ENCODE measurements at regions not wholly inside any gene's neighbourhood (a gene's known extent, or its start where the extent isn't known, plus 50 kb on each side); places are given as distances from the start of the nearest gene placed in this dataset.

DNA sequence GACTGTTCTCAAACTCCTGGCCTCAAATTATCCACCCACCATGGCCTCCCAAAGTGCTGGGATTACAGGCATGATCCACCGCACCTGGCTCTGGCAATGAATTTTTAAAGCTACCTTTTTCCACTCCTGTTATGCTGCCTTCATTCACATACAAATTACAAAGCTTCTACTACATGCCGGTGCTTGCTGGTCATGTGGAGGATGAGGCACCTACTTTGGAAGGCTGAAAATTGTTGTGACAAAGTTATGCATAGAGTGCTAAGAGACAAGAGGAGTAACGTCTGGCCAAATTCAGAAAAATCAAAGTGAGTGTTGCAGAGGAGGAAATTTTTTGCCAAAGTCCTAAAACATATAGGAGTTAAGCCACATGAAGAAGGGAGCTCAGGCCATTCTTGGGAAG is 191.7 kb upstream of the PPFIA2 start:
- ChIA-PET CTCF (no interaction called here), POLR2A (no interaction called here)
- no peaks in the 10 kb centered on the region; the same call in 1 of the 2 replicates for H3K27me3 ChIP-seq (ENCODE audit: insufficient read depth)
- no peaks in the 10 kb centered on the region for H4K20me1 ChIP-seq (ENCODE audit: insufficient read depth)
- no peak overlapping the region for H3K4me2 ChIP-seq
- DNase-seq: no peak
- H3K27ac ChIP-seq (ENCODE audit: low read depth in 2 of 2, low read length in 1 of 2): no peak overlapping the region
- H3K9me2 ChIP-seq: no peaks in the 10 kb centered on the region
- 31% methylated on average over 3 of the region's 3 CpGs for WGBS (ENCODE audit: low lambda C conversion rate)
- no peak overlapping the region for H3K4me3 ChIP-seq (ENCODE audit: low read depth in 2 of 2, low read length in 1 of 2)
- no peaks in the 10 kb centered on the region for H3K4me1 ChIP-seq (ENCODE audit: control insufficient read depth in 1 of 2, insufficient read depth in 2 of 2, low read depth in 1 of 2, low read length in 1 of 2)
- no peak for TF ChIP-seq USF1 (IDR thresholded peaks at IDR 0.05; ENCODE audit: borderline replicate concordance, low read depth)
- no peak for TF ChIP-seq TEAD4 (IDR thresholded peaks at IDR 0.05; ENCODE audit: borderline replicate concordance, insufficient read depth)
- TF ChIP-seq TAF1 (IDR thresholded peaks at IDR 0.05; ENCODE audit: borderline replicate concordance, low read depth, low read length): no peak
- TF ChIP-seq EZH2phosphoT487 (IDR thresholded peaks at IDR 0.05; ENCODE audit: borderline replicate concordance, low read depth): no peak
- no peak for TF ChIP-seq GATA2 (CRISPR knock-in tag; IDR thresholded peaks at IDR 0.05)
- no peak for TF ChIP-seq EP300 (IDR thresholded peaks at IDR 0.05; ENCODE audit: borderline replicate concordance in 1 of 2, low read depth in 1 of 2, low read length in 1 of 2)
- TF ChIP-seq GABPA (IDR thresholded peaks at IDR 0.05; ENCODE audit: low read depth): no peak
- TF ChIP-seq FOXJ3 (CRISPR knock-in tag; IDR thresholded peaks at IDR 0.05): no peak
- TF ChIP-seq, protein P1, sequence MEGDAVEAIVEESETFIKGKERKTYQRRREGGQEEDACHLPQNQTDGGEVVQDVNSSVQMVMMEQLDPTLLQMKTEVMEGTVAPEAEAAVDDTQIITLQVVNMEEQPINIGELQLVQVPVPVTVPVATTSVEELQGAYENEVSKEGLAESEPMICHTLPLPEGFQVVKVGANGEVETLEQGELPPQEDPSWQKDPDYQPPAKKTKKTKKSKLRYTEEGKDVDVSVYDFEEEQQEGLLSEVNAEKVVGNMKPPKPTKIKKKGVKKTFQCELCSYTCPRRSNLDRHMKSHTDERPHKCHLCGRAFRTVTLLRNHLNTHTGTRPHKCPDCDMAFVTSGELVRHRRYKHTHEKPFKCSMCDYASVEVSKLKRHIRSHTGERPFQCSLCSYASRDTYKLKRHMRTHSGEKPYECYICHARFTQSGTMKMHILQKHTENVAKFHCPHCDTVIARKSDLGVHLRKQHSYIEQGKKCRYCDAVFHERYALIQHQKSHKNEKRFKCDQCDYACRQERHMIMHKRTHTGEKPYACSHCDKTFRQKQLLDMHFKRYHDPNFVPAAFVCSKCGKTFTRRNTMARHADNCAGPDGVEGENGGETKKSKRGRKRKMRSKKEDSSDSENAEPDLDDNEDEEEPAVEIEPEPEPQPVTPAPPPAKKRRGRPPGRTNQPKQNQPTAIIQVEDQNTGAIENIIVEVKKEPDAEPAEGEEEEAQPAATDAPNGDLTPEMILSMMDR (IDR thresholded peaks at IDR 0.05): no peak
- H3K79me2 ChIP-seq (ENCODE audit: insufficient read depth): no peaks in the 10 kb centered on the region
- no peaks in the 10 kb centered on the region for H3K36me3 ChIP-seq (replicated peaks in 1 of 2; ENCODE audit: control insufficient read depth in 1 of 2, insufficient read depth in 2 of 2, low read length in 1 of 2)
- H3K9ac ChIP-seq: no peak overlapping the region
- H3F3A ChIP-seq (replicated peaks; ENCODE audit: insufficient read depth): no peaks in the 10 kb centered on the region
- no peaks in the 10 kb centered on the region for H3K9me3 ChIP-seq
- H2AFZ ChIP-seq (ENCODE audit: low read depth): no peak overlapping the region

GRCh38 chr12:81949841-81950308 is 190.7 kb upstream of the PPFIA2 start:
- H3K4me3 ChIP-seq (ENCODE audit: low read depth in 2 of 2, low read length in 1 of 2): no peak overlapping the region
- DNase-seq: no peak
- no peaks in the 10 kb centered on the region for H3K79me2 ChIP-seq (ENCODE audit: insufficient read depth)
- H3K27ac ChIP-seq (ENCODE audit: low read depth in 2 of 2, low read length in 1 of 2): no peak overlapping the region
- 1% methylated on average over 2 of the region's 2 CpGs for WGBS (ENCODE audit: low lambda C conversion rate)
- no peaks in the 10 kb centered on the region for H3K4me1 ChIP-seq (ENCODE audit: control insufficient read depth in 1 of 2, insufficient read depth in 2 of 2, low read depth in 1 of 2, low read length in 1 of 2)
- no peaks in the 10 kb centered on the region; the same call in 1 of the 2 replicates for H3K27me3 ChIP-seq (ENCODE audit: insufficient read depth)
- CTCF ChIA-PET: interaction anchor here (0.9 kb wide), 1 partner anchor 11 kb away, joined by 3 read pairs; no protein-coding TSS in a partner anchor
- no peak overlapping the region for H3K9ac ChIP-seq
- H4K20me1 ChIP-seq (ENCODE audit: insufficient read depth): no peaks in the 10 kb centered on the region
- H3K4me2 ChIP-seq: no peak overlapping the region
- H3K36me3 ChIP-seq (replicated peaks in 1 of 2; ENCODE audit: control insufficient read depth in 1 of 2, insufficient read depth in 2 of 2, low read length in 1 of 2): no peaks in the 10 kb centered on the region
- H3K9me2 ChIP-seq: no peaks in the 10 kb centered on the region
- no peaks in the 10 kb centered on the region for H3K9me3 ChIP-seq
- H2AFZ ChIP-seq (ENCODE audit: low read depth): no peak overlapping the region
- POLR2A ChIA-PET: no interaction called here
- H3F3A ChIP-seq (replicated peaks; ENCODE audit: insufficient read depth): no peaks in the 10 kb centered on the region
- no peak for TF ChIP-seq MEF2A (IDR thresholded peaks at IDR 0.05; ENCODE audit: borderline replicate concordance, low read depth)
- TF ChIP-seq YY1 (IDR thresholded peaks at IDR 0.05; ENCODE audit: low read depth): no peak
- TF ChIP-seq RCOR1 (IDR thresholded peaks at IDR 0.05; ENCODE audit: low read length): no peak
- TF ChIP-seq, protein P2, sequence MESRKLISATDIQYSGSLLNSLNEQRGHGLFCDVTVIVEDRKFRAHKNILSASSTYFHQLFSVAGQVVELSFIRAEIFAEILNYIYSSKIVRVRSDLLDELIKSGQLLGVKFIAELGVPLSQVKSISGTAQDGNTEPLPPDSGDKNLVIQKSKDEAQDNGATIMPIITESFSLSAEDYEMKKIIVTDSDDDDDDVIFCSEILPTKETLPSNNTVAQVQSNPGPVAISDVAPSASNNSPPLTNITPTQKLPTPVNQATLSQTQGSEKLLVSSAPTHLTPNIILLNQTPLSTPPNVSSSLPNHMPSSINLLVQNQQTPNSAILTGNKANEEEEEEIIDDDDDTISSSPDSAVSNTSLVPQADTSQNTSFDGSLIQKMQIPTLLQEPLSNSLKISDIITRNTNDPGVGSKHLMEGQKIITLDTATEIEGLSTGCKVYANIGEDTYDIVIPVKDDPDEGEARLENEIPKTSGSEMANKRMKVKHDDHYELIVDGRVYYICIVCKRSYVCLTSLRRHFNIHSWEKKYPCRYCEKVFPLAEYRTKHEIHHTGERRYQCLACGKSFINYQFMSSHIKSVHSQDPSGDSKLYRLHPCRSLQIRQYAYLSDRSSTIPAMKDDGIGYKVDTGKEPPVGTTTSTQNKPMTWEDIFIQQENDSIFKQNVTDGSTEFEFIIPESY (IDR thresholded peaks at IDR 0.05; ENCODE audit: borderline replicate concordance, low read depth): no peak
- no peak for TF ChIP-seq USF2 (IDR thresholded peaks at IDR 0.05; ENCODE audit: borderline replicate concordance, low read depth, low read length)
- no peak for TF ChIP-seq RFX5 (IDR thresholded peaks at IDR 0.05; ENCODE audit: low read length)
- no peak for TF ChIP-seq REST (IDR thresholded peaks at IDR 0.05; ENCODE audit: low read depth, low read length)
- TF ChIP-seq, protein P3, sequence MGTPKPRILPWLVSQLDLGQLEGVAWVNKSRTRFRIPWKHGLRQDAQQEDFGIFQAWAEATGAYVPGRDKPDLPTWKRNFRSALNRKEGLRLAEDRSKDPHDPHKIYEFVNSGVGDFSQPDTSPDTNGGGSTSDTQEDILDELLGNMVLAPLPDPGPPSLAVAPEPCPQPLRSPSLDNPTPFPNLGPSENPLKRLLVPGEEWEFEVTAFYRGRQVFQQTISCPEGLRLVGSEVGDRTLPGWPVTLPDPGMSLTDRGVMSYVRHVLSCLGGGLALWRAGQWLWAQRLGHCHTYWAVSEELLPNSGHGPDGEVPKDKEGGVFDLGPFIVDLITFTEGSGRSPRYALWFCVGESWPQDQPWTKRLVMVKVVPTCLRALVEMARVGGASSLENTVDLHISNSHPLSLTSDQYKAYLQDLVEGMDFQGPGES (IDR thresholded peaks at IDR 0.05; ENCODE audit: low read depth, low read length): no peak
